ENCODE measurements at regions not wholly inside any gene's neighbourhood (a gene's known extent, or its start where the extent isn't known, plus 50 kb on each side); places are given as distances from the start of the nearest gene placed in this dataset.
"Not testable (repeated sequence)": the region's sequence is repeated elsewhere in the genome, so short reads cannot be mapped to it uniquely, and the experiment has no call there.

DNA sequence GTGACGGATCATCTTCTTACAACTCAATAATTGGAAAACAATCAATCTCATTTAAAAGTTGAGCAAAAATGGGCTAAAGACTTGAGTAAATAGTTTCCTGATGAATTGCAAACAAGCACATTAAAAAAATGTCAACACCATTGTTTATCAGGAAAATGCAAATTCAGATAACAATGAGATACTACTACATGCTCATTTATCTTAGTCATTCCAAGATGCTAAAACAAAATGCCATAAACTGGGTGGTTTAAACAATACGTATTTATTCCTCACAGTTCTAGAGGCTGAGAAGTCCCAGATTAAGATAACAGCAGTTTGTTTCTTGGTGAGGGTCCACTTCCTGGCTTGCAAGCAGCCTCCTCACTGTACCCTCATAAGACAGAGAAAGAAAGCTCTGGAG is 359.6 kb downstream of the NR4A2 start:
- TF ChIP-seq NFRKB (IDR thresholded peaks at IDR 0.05) (no peak), SP1 (IDR thresholded peaks at IDR 0.05) (no peak), ARNT (IDR thresholded peaks at IDR 0.05) (no peak), TARDBP (IDR thresholded peaks at IDR 0.05) (no peak), ZNF384 (IDR thresholded peaks at IDR 0.05) (no peak), FOXK2 (IDR thresholded peaks at IDR 0.05) (no peak)
- DNase-seq (ENCODE audit: extremely low spot score): no peak
- CTCF ChIA-PET: no interaction called here
- POLR2A ChIA-PET: no interaction called here

- CTCF ChIA-PET; POLR2A ChIA-PET; DNase-seq (ENCODE audit: extremely low spot score): not testable (repeated sequence)
These were observed 366.5 kb downstream of the NR4A2 start for GRCh38 chr2:155966064-155966471.

DNA sequence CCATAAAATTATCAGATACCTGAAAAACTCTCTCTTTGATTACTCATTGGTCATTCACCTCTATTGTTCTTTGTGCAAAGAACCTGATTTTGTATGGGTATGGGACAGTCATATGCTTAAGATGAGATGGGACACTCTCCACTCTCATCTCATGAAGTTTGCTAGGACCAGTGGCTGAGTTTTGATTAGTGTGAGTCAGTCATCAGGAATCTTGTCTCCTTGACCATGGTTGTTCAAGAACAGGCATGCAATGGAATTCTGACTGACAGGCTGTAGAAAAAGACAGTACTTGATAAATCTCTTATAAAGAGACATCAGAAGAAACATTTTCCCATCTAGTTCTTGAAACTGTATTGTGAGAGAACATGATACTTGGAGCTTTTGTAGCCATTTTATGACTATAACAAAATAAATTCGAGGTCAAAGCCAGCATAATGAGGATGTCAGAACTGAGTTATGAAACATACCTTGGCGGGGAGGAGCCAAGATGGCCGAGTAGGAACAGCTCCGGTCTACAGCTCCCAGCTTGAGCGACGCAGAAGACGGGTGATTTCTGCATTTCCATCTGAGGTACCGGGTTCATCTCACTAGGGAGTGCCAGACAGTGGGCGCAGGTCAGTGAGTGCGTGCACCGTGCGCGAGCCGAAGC is 367.0 kb downstream of the NR4A2 start:
- ChIA-PET POLR2A (no interaction called here), CTCF (no interaction called here)
- peak; percentile 5 for DNase-seq (ENCODE audit: extremely low spot score)
- no peak for TF ChIP-seq ARNT (IDR thresholded peaks at IDR 0.05)
- TF ChIP-seq, protein P1, sequence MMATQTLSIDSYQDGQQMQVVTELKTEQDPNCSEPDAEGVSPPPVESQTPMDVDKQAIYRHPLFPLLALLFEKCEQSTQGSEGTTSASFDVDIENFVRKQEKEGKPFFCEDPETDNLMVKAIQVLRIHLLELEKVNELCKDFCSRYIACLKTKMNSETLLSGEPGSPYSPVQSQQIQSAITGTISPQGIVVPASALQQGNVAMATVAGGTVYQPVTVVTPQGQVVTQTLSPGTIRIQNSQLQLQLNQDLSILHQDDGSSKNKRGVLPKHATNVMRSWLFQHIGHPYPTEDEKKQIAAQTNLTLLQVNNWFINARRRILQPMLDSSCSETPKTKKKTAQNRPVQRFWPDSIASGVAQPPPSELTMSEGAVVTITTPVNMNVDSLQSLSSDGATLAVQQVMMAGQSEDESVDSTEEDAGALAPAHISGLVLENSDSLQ (IDR thresholded peaks at IDR 0.05): peak; percentile 28; the same call in 1 of the 2 replicates
- TF ChIP-seq L3MBTL2 (conservative IDR thresholded peaks at IDR 0.05): 0 out of 2 replicates have a peak, but pooled peaks have one; percentile 38

DNA sequence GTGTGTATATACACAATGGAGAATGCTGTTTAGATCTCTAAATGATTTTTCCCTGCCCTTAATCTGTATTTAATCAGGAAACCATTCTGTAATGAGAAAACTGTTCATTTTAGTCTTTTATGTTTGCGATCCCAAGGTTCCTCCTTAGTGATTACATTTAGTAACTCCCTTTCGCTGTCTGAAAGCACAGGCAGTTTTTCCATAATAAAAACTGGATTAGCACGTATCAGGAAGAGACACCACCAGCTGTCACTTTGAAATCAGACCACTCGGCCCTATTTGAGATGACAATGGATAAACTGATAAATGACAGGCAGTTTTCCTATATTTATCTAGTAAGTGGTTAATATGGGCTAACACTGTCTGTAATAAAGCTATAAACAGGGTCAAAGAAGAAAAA is 370.9 kb downstream of the NR4A2 start:
- no peak for DNase-seq (ENCODE audit: extremely low spot score)
- ChIA-PET CTCF (no interaction called here), POLR2A (no interaction called here)
- TF ChIP-seq FOXA1 (IDR thresholded peaks at IDR 0.05) (no peak), NFRKB (IDR thresholded peaks at IDR 0.05) (no peak), FOXM1 (IDR thresholded peaks at IDR 0.05; ENCODE audit: borderline replicate concordance) (no peak), SUZ12 (IDR thresholded peaks at IDR 0.05) (no peak), LEF1 (IDR thresholded peaks at IDR 0.05; ENCODE audit: borderline replicate concordance) (no peak)
- TF ChIP-seq, protein P1 (IDR thresholded peaks at IDR 0.05): no peak

- POLR2A ChIA-PET: no interaction called here
These were observed 373.7 kb downstream of the NR4A2 start for GRCh38 chr2:155958834-155959233.

GRCh38 chr2:155947069-155947468 is 385.5 kb downstream of the NR4A2 start:
- POLR2A ChIA-PET: no interaction called here
- no peak for DNase-seq (ENCODE audit: extremely low spot score)
- TF ChIP-seq L3MBTL2 (conservative IDR thresholded peaks at IDR 0.05) (no peak), FOXA1 (IDR thresholded peaks at IDR 0.05) (no peak), NFRKB (IDR thresholded peaks at IDR 0.05) (no peak), SUZ12 (IDR thresholded peaks at IDR 0.05) (no peak), ARNT (IDR thresholded peaks at IDR 0.05) (no peak), FOXK2 (IDR thresholded peaks at IDR 0.05) (no peak), ZNF384 (IDR thresholded peaks at IDR 0.05) (no peak), TARDBP (IDR thresholded peaks at IDR 0.05) (no peak), BHLHE40 (IDR thresholded peaks at IDR 0.05; ENCODE audit: borderline replicate concordance) (no peak), CTBP1 (IDR thresholded peaks at IDR 0.05; ENCODE audit: borderline replicate concordance) (no peak), ELF4 (IDR thresholded peaks at IDR 0.05) (no peak), FOXM1 (IDR thresholded peaks at IDR 0.05; ENCODE audit: borderline replicate concordance) (no peak), LEF1 (IDR thresholded peaks at IDR 0.05; ENCODE audit: borderline replicate concordance) (no peak), HDGF (IDR thresholded peaks at IDR 0.05; ENCODE audit: borderline replicate concordance) (no peak), SP1 (IDR thresholded peaks at IDR 0.05) (no peak)
- TF ChIP-seq, protein P1 (IDR thresholded peaks at IDR 0.05): no peak
- CTCF ChIA-PET: no interaction called here

More at GRCh38 chr2:155958834-155959233, 373.7 kb downstream of the NR4A2 start:
- CTCF ChIA-PET: no interaction called here
- no peak for TF ChIP-seq ARNT (IDR thresholded peaks at IDR 0.05)
- TF ChIP-seq, protein P1 (IDR thresholded peaks at IDR 0.05): no peak
- no peak for TF ChIP-seq FOXK2 (IDR thresholded peaks at IDR 0.05)
- TF ChIP-seq SUZ12 (IDR thresholded peaks at IDR 0.05): no peak
- TF ChIP-seq ELF4 (IDR thresholded peaks at IDR 0.05): no peak
- TF ChIP-seq NFRKB (IDR thresholded peaks at IDR 0.05): no peak
- TF ChIP-seq SP1 (IDR thresholded peaks at IDR 0.05): no peak
- no peak for TF ChIP-seq TARDBP (IDR thresholded peaks at IDR 0.05)
- no peak for TF ChIP-seq ZNF384 (IDR thresholded peaks at IDR 0.05)
- TF ChIP-seq BHLHE40 (IDR thresholded peaks at IDR 0.05; ENCODE audit: borderline replicate concordance): no peak
- no peak for TF ChIP-seq LEF1 (IDR thresholded peaks at IDR 0.05; ENCODE audit: borderline replicate concordance)
- TF ChIP-seq FOXA1 (IDR thresholded peaks at IDR 0.05): no peak
- no peak for TF ChIP-seq HDGF (IDR thresholded peaks at IDR 0.05; ENCODE audit: borderline replicate concordance)
- TF ChIP-seq FOXM1 (IDR thresholded peaks at IDR 0.05; ENCODE audit: borderline replicate concordance): no peak
- TF ChIP-seq CTBP1 (IDR thresholded peaks at IDR 0.05; ENCODE audit: borderline replicate concordance): no peak
- TF ChIP-seq L3MBTL2 (conservative IDR thresholded peaks at IDR 0.05): no peak
- DNase-seq (ENCODE audit: extremely low spot score): no peak
